Dermis microvascular lymphatic vessel endothelial cell (primary cell): ENCODE measurements at regions not wholly inside any gene's neighbourhood (a gene's known extent, or its start where the extent isn't known, plus 50 kb on each side); places are given as distances from the start of the nearest gene placed in this dataset.
"Not testable (repeated sequence)": the region's sequence is repeated elsewhere in the genome, so short reads cannot be mapped to it uniquely, and the experiment has no call there.

Experiments
- DNase-seq, 2 donors: peaks; one replicate each; pipeline versions ENCODE4 v3.0.0 to v3.0.0-alpha.2; 2010; ENCODE audit warnings: low read depth in 2 of 2

DNA sequence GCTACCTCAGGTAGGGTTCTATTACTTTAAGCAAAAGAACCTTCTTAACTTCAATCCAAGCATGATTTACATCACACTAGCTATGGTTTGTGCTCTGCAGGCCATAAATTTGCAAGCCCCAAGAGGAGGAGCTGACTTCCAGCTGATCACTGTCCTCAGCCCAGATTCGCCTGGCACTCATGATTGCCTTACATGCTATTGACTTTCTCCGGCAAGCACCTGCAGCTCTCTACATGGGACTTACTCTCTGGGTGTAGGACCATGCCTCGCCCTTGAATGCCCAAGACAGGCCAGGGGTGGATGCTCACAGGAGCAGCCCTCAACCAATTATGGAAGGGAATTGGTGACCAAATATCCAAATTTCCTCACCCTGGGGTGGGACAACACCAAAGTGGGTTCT is 99.8 kb downstream of the ESM1 start:
- no peak for DNase-seq

DNA sequence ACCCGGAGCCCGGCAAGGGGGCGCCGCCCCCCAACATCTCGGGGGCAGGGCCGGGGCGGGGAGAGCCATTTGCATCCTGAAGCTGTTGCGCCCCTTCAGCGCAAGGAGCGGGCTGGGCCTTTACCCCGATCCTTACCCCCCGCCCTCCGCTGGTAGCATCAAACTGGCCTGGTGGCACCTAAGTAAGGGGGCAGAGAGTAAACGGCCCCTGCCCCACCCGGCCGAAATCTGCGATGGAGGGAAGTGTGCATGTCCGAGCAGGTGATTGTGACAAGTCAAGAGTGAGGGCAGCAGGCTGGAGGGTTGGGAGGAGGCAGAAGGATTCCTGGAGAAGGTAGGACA is 101.2 kb downstream of the ESM1 start:
- DNase-seq = no peak

- peak in 1 of 2 donors; percentile 50 for DNase-seq
These were observed 101.8 kb downstream of the ESM1 start for GRCh38 chr5:54883374-54884194.

GRCh38 chr5:54882841-54883240 is 102.6 kb downstream of the ESM1 start:
- no peak for DNase-seq

- DNase-seq = no peak
These were observed 103.3 kb downstream of the ESM1 start for GRCh38 chr5:54882101-54882500.

- DNase-seq = no peak
These were observed 103.9 kb downstream of the ESM1 start for GRCh38 chr5:54881286-54882005.

- DNase-seq = no peak
These were observed 108.4 kb downstream of the ESM1 start for GRCh38 chr5:54876976-54877375.

DNA sequence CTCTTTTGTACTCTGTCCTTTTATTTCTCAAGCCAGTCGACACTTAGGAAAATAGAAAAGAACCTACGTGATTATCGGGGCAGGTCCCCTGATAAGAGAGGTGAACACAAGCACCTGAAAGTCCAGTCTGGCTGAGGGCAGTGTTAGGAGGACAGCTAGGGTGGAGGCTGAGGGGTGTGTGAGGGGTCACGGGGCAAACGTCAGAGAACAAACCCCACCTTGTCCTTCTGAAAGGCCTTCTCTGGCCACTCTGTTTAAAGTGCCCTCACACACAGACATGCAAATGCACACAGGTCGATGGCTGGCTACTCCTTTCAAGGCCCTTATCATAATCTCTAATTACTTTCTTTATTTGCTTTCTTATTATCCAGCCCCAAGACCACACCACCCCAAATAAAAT is 108.8 kb downstream of the ESM1 start:
- no peak for DNase-seq

DNA sequence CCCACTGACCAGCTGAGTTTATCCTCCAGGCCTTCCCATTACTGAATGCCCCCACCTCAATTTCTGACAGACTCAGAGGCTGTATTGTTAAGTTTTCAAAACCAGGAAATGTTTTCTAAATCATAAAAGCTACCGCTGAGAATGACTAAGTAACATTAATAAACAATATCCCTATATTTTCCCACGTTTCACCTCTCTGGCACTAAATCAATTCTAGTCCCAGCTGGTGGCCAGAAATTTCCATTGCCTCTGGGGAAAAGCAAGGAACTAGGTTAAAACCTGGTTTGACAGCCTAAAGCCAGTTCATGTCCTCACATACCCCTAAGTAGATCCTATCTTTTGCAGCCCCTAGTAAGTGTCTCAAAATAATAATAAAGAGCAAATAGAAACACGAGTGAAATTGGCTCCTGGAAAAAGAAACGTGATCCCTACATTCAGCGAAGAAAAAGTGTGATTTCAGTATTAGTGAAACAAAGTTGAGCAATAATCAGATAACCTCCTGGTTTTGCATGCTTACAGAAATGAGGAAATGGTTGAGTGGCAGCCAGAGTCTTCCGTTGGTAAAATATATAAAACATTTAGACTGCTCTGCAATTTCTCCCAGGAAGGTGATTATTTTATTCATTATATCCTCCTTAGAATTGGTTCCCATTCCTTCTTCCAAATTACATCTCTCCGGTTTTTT is 110.9 kb downstream of the ESM1 start:
- peak; percentile 73 to 86 for DNase-seq

DNA sequence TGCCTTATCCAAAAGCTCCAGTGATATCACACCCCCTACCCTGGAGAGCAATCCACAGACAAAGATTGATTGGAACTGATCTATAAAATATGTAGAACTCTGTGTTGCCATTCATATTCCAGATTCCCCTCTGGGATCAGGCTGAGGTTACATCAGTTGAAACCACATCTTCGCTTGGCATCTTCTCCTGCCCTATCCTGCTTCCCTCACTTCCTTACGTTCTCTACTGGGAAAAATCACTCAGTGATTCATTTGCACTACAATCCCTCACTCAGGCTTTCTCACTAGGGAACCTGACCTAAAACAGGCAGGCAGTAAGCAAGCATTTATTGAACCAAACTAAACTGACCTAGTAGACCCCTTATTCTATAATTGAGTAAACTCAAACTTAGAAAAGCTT is 111.7 kb downstream of the ESM1 start:
- peak in 1 of 2 donors; percentile 33 for DNase-seq

- no peak for DNase-seq
These were observed 112.6 kb downstream of the ESM1 start for GRCh38 chr5:54872810-54873209.

DNA sequence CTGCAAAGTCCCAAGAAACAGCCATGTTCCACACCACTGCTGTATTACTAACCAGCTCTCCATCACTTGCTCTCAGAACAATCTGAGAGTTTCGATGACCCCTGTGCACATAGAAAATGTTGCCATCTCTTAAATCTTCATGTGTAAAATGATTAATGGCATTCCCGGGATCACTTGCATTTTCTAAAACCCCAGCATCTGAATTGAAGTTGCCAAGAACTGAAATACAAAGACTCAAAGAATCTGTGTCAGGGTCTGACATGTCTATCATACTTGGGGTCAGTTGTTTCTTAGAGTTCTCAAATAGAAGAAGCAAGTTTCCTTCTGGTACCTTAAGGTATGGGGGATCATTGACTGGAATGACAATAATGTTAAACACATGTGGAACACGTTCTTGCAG is 115.1 kb downstream of the ESM1 start:
- DNase-seq = no peak

DNA sequence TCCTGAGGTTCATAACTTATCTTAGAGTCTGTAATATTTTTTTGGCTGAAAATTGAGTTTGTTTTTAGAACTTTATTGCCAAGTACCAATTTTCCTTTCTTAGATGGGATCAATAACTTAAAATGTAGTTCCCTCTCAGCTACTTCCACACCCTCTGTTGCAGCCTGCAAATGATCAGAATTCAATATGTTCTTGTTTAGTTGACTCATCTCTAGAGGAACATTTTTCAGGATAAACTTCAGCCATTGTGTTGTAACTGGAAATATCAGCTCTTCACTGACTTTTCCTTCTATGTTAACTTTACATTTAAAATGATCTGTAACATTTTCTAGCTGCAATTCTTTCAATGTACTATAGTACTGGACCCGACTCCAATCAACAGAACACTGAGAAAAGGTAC is 115.7 kb downstream of the ESM1 start:
- DNase-seq = no peak

DNA sequence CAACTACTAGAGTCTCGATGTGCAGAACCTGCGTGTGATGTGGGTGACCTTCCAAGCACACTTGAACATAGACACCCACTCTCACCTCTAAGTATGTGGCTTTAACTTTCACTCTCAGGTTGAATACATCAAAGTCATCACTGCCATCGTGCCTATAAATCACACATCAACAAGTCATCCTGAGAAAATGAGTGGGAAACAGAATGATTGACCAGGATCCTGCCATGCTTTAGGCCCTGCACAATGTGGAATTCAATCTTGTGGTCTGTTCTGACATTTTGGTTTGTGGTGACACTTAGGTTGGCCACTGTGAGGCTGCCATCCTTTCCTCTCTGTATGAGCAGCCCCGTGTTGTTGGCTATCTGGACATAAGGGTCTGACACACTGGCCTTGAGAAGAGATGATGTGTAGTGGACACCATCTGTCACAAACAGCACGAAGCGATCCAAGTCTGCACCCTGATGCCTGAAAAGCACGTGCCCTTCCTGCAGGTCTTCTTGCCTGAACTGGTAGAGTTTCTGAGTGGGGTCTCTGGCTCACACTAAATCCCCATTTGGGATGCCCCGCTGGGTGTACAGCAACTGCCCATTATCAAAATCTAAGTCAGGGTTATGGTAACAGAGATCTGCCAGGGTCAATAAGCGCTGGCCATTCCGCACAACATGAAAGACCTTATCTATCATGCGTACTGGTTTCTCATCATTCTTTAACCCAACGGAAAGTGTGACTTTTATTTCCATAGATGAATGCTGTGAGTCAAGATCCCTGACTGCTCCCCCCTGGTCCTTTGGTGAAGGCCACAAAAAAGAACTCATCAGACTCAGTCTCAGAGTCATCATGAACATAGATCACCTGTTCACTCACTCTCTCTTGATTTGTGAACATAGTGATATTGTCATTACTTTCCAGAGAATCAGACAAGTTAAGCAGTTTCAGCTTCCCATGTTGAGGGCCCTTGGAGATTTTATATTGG is 116.6 kb downstream of the ESM1 start:
- no peak for DNase-seq

DNA sequence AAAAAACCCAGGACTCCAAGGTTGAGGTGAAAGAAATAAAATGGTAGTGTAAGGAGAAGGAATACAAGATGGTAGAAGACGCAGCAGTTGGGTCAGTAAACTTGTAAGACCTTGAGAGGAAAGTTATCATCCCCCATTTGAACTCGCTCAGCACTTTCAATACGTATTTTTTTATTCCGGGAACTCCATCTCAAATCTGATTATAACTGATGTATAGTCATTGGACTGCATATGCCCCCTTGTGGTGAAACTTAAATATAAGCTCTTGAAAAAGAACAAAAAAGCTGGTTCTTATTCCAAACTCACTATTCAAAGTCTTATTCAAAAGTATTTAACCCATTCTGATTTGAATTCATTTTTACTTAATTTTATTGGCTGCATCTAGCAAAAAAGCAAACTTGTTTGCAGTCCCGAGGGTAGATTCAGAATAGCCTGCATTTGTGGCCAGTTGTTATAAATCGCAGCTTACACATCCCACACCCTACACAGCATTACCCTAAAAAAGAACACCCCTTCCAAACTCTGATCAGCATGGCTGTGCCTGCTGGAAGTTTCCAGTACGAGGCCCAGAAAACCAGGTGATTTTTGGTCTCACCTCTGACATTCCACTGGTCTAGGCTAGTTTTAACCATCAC is 118.0 kb downstream of the ESM1 start:
- DNase-seq = peak; percentile 55 to 66

DNA sequence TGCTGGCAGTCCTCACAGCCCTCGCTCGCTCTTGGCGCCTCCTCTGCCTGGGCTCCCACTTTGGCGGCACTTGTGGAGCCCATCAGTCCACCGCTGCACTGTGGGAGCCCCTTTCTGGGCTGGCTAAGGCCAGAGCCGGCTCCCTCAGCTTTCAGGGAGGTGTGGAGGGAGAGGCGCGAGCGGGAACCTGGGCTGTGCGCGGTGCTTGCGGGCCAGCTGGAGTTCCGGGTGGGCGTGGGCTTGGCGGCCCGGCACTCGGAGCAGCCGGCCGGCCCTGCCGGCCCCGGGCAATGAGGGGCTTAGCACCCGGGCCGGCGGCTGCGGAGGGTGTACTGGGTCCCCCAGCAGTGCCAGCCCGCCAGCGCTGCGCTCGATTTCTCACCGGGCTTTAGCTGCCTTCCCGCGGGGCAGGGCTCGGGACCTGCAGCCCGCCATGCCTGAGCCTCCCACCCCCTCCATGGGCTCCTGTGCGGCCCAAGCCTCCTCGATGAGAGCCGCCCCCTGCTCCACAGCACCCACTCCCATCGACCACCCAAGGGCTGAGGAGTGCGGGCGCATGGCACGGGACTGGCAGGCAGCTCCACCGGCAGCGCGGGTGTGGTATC is 120.4 kb downstream of the ESM1 start:
- not testable (repeated sequence) for DNase-seq

- no peak for DNase-seq
These were observed 123.4 kb downstream of the ESM1 start for GRCh38 chr5:54862036-54862435.

DNA sequence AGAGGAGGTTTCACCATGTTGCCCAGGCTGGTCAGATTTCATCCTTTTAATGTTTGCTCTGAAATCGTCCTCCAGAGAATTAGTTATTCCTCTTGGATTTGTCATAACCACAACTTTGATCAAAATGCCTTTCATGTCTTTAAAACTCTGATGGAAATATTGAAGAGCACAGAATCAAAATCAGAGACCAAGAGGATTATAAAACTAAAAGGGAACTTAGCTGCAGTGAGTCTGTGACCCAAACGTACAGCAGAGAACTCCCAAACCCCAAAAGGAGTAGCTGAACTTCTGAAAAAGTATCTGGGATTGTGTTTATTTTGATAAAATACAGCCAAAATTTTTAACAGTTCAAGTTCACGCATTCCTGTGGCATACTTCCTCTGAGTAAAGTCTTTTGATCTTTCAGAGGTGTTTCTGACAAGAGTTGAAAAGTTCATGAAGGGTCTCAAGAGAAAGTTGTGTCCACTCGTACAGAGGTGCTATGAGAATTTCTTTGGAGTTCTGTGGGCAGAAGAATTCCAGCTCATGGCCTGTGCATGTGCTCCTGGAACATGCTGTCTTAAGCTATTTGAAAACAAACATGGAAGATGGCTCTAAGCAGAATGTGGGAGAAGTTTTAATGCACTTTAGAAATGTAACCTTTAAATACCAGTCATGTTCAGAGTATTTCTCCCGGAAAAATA is 124.0 kb downstream of the ESM1 start:
- no peak for DNase-seq

- DNase-seq = no peak
These were observed 125.1 kb downstream of the ESM1 start for GRCh38 chr5:54860321-54860720.

GRCh38 chr5:54859316-54859715 is 126.1 kb downstream of the ESM1 start:
- no peak for DNase-seq
